T-helper 9 cell (primary cell): ENCODE measurements at regions not wholly inside any gene's neighbourhood (a gene's known extent, or its start where the extent isn't known, plus 50 kb on each side); places are given as distances from the start of the nearest gene placed in this dataset.
"Not testable (repeated sequence)": the region's sequence is repeated elsewhere in the genome, so short reads cannot be mapped to it uniquely, and the experiment has no call there.

ENCODE experiments used
- DNase-seq: peaks from one replicate; pipeline ENCODE4 v3.0.0-alpha.2; 2020

- DNase-seq, result no peak
Observed at GRCh38 chr19:13712767-13713201, 51.5 kb upstream of the MRI1 start.

- DNase-seq, result no peak
Observed at GRCh38 chr19:13707915-13708314, 56.4 kb upstream of the MRI1 start.

GRCh38 chr19:13705928-13706447 lies 58.3 kb upstream of the MRI1 start:
- no peak for DNase-seq

- DNase-seq, result no peak
Observed at GRCh38 chr19:13705201-13705600, 59.1 kb upstream of the MRI1 start.

- no peak for DNase-seq
Observed at GRCh38 chr19:13701624-13702023, 62.7 kb upstream of the MRI1 start.

GRCh38 chr19:13700621-13701020 lies 63.7 kb upstream of the MRI1 start:
- no peak for DNase-seq

GRCh38 chr19:13699786-13700185 lies 64.5 kb upstream of the MRI1 start:
- DNase-seq, result no peak

GRCh38 chr19:13696839-13697238 lies 67.5 kb upstream of the MRI1 start:
- no peak for DNase-seq

GRCh38 chr19:13693889-13694288 lies 70.4 kb upstream of the MRI1 start:
- DNase-seq, result no peak

- DNase-seq, result no peak
Observed at GRCh38 chr19:13691569-13692435, 72.5 kb upstream of the MRI1 start.

GRCh38 chr19:13689085-13689484 lies 75.2 kb upstream of the MRI1 start:
- no peak for DNase-seq

- DNase-seq, result no peak
Observed at GRCh38 chr19:13684021-13684420, 80.3 kb upstream of the MRI1 start.

- no peak for DNase-seq
Observed at GRCh38 chr19:13681509-13681908, 82.8 kb upstream of the MRI1 start.

- not testable (repeated sequence) for DNase-seq
Observed at GRCh38 chr19:13680708-13681360, 83.5 kb upstream of the MRI1 start.

GRCh38 chr19:13676967-13677366 lies 87.4 kb upstream of the MRI1 start:
- not testable (repeated sequence) for DNase-seq

GRCh38 chr19:13672480-13673175 lies 91.7 kb upstream of the MRI1 start:
- not testable (repeated sequence) for DNase-seq

GRCh38 chr19:13670846-13671245 lies 93.5 kb upstream of the MRI1 start:
- DNase-seq, result no peak

GRCh38 chr19:13669780-13670355 lies 94.5 kb upstream of the MRI1 start:
- no peak for DNase-seq

GRCh38 chr19:13668964-13669363 lies 95.4 kb upstream of the MRI1 start:
- DNase-seq, result no peak

GRCh38 chr19:13666165-13666564 lies 98.2 kb upstream of the MRI1 start:
- DNase-seq, result no peak

- DNase-seq, result no peak
Observed at GRCh38 chr19:13665125-13665905, 99.0 kb upstream of the MRI1 start.
